ENCODE measurements at regions not wholly inside any gene's neighbourhood (a gene's known extent, or its start where the extent isn't known, plus 50 kb on each side); places are given as distances from the start of the nearest gene placed in this dataset.

- ChIA-PET RAD21 (ENCODE audit: low non-redundant PET in 1 of 2, low total read pairs in 2 of 2, uncharacterized antibody in 2 of 2, unreplicated experiment in 2 of 2) (no interaction called here), CTCF (no interaction called here), POLR2A (no interaction called here)
- Histone ChIP-seq H4K20me1 (ENCODE audit: insufficient read depth) (no peaks in the 10 kb centered on the region), H3K9me3 (ENCODE audit: control insufficient read depth in 1 of 2, insufficient read depth in 1 of 2, low read depth in 1 of 2, low read length in 2 of 2) (no peaks in the 10 kb centered on the region), H3K27ac (ENCODE audit: low read depth, low read length) (no peak overlapping the region), H3K9me2 (ENCODE audit: insufficient read depth) (no peaks in the 10 kb centered on the region), H3K4me1 (ENCODE audit: control insufficient read depth in 1 of 2, insufficient read depth in 2 of 2, low read length in 2 of 2) (no peaks in the 10 kb centered on the region), H3K9ac (ENCODE audit: low read length) (no peak overlapping the region), H3K27me3 (ENCODE audit: insufficient read depth, low read length) (no peaks in the 10 kb centered on the region), H3K4me3 (replicated peaks in 1 of 2; ENCODE audit: low read depth in 1 of 2, low read length in 2 of 2) (no peak overlapping the region), H3K4me2 (ENCODE audit: low read length) (no peak overlapping the region), H2AFZ (ENCODE audit: low read depth, low read length, poor library complexity, severe bottlenecking) (no peak overlapping the region), H3K36me3 (ENCODE audit: control insufficient read depth in 1 of 2, insufficient read depth in 2 of 2, low read length in 2 of 2) (no peaks in the 10 kb centered on the region), H3K79me2 (ENCODE audit: insufficient read depth, low read length) (no peaks in the 10 kb centered on the region)
- BruUV-seq (replicated peaks) = no TSS peak
- intact Hi-C loops (cut with micrococcal nuclease) = no loop called here
- DNase-seq (ENCODE audit: low read depth, low spot score) (no peak), ATAC-seq (no peak)
- TF ChIP-seq ZFX (IDR thresholded peaks at IDR 0.05) = no peak
- TF ChIP-seq POLR2A (IDR thresholded peaks at IDR 0.05; ENCODE audit: borderline replicate concordance, extremely low read depth, insufficient read depth, insufficient read length) = no peak
- no peak for TF ChIP-seq JUND (IDR thresholded peaks at IDR 0.05)
- TF ChIP-seq SRF (IDR thresholded peaks at IDR 0.05; ENCODE audit: low read depth) = no peak
- TF ChIP-seq, protein P1, sequence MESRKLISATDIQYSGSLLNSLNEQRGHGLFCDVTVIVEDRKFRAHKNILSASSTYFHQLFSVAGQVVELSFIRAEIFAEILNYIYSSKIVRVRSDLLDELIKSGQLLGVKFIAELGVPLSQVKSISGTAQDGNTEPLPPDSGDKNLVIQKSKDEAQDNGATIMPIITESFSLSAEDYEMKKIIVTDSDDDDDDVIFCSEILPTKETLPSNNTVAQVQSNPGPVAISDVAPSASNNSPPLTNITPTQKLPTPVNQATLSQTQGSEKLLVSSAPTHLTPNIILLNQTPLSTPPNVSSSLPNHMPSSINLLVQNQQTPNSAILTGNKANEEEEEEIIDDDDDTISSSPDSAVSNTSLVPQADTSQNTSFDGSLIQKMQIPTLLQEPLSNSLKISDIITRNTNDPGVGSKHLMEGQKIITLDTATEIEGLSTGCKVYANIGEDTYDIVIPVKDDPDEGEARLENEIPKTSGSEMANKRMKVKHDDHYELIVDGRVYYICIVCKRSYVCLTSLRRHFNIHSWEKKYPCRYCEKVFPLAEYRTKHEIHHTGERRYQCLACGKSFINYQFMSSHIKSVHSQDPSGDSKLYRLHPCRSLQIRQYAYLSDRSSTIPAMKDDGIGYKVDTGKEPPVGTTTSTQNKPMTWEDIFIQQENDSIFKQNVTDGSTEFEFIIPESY (IDR thresholded peaks at IDR 0.05; ENCODE audit: extremely low read depth, insufficient replicate concordance, low read length) = no peak
- no peak for TF ChIP-seq YY1 (IDR thresholded peaks at IDR 0.05; ENCODE audit: extremely low read depth, insufficient replicate concordance, low read depth, low read length)
- TF ChIP-seq CBX3 (IDR thresholded peaks at IDR 0.05; ENCODE audit: low read depth) = no peak
Measured at GRCh38 chr2:147558620-147559019, 286.2 kb upstream of the ACVR2A start.

GRCh38 chr2:147554521-147555107 is 290.2 kb upstream of the ACVR2A start:
- Histone ChIP-seq H3K9me3 (ENCODE audit: control insufficient read depth in 1 of 2, insufficient read depth in 1 of 2, low read depth in 1 of 2, low read length in 2 of 2) (no peaks in the 10 kb centered on the region), H3K9me2 (ENCODE audit: insufficient read depth) (no peaks in the 10 kb centered on the region), H3K4me1 (ENCODE audit: control insufficient read depth in 1 of 2, insufficient read depth in 2 of 2, low read length in 2 of 2) (no peaks in the 10 kb centered on the region), H3K79me2 (ENCODE audit: insufficient read depth, low read length) (no peaks in the 10 kb centered on the region), H3K27me3 (ENCODE audit: insufficient read depth, low read length) (no peaks in the 10 kb centered on the region), H3K9ac (ENCODE audit: low read length) (no peak overlapping the region), H2AFZ (ENCODE audit: low read depth, low read length, poor library complexity, severe bottlenecking) (no peak overlapping the region), H3K4me3 (replicated peaks in 1 of 2; ENCODE audit: low read depth in 1 of 2, low read length in 2 of 2) (no peak overlapping the region), H3K27ac (ENCODE audit: low read depth, low read length) (no peak overlapping the region), H3K36me3 (ENCODE audit: control insufficient read depth in 1 of 2, insufficient read depth in 2 of 2, low read length in 2 of 2) (no peaks in the 10 kb centered on the region), H4K20me1 (ENCODE audit: insufficient read depth) (no peaks in the 10 kb centered on the region), H3K4me2 (ENCODE audit: low read length) (no peak overlapping the region)
- ChIA-PET CTCF (no interaction called here), POLR2A (no interaction called here), RAD21 (ENCODE audit: low non-redundant PET in 1 of 2, low total read pairs in 2 of 2, uncharacterized antibody in 2 of 2, unreplicated experiment in 2 of 2) (no interaction called here)
- BruUV-seq (replicated peaks) = no TSS peak
- TF ChIP-seq POLR2A (IDR thresholded peaks at IDR 0.05; ENCODE audit: borderline replicate concordance, extremely low read depth, insufficient read depth, insufficient read length) (no peak), ELF1 (IDR thresholded peaks at IDR 0.05; ENCODE audit: borderline replicate concordance, low read depth) (no peak), FOSL1 (IDR thresholded peaks at IDR 0.05; ENCODE audit: low read depth) (no peak), SRF (IDR thresholded peaks at IDR 0.05; ENCODE audit: low read depth) (no peak)
- intact Hi-C loops (cut with micrococcal nuclease) = no loop called here
- DNase-seq (ENCODE audit: low read depth, low spot score) = no peak
- no peak for ATAC-seq
